Right atrium auricular region (tissue), 2 donors: ENCODE measurements at regions not wholly inside any gene's neighbourhood (a gene's known extent, or its start where the extent isn't known, plus 50 kb on each side); places are given as distances from the start of the nearest gene placed in this dataset.

Experiments used
- DNase-seq: peaks from one replicate; pipeline ENCODE4 v3.0.0-alpha.2; 2019; ENCODE audit warnings: low spot score
- H3K27ac ChIP-seq, 2 donors: fragments of 200-600 bp; sonication (generic); 1 replicate in 1 of 2; 2 replicates in 1 of 2; pipeline ENCODE4 v1.5.1; 2016 to 2019
- H3K27me3 ChIP-seq, 2 donors: fragments of 200-600 bp; sonication (generic); one replicate each; pipeline versions ENCODE4 v1.5.1 to v1.6.0; 2017 to 2019
- H3K36me3 ChIP-seq: fragments of 200-600 bp; sonication (generic); one replicate; pipeline ENCODE4 v1.5.1; 2016
- H3K4me1 ChIP-seq, 2 donors: fragments of 200-600 bp; sonication (generic); one replicate each; pipeline versions ENCODE4 v1.5.1 to v1.6.0; 2017 to 2019
- H3K4me3 ChIP-seq, 2 donors: fragments of 200-600 bp; sonication (generic); 1 replicate in 1 of 2; 2 replicates in 1 of 2; pipeline ENCODE4 v1.5.1; 2017 to 2019; ENCODE audit warnings: mild to moderate bottlenecking in 1 of 2, moderate library complexity in 1 of 2
- H3K9me3 ChIP-seq, 2 donors: fragments of 200-600 bp; sonication (generic); one replicate each; pipeline ENCODE4 v1.5.1; 2019
- CTCF ChIP-seq, 2 donors: fragments of 200-600 bp; sonication (generic); IDR thresholded peaks; one replicate each; pipeline ENCODE4 v1.5.1; 2019; ENCODE audit warnings: antibody characterized with exemption in 2 of 2

- Histone ChIP-seq H3K4me3 (no peak overlapping the region), H3K4me1 (peaks cover 0 to 4% of the 10 kb centered on the region in 2 donors), H3K27me3 (no peaks in the 10 kb centered on the region), H3K9me3 (no peaks in the 10 kb centered on the region), H3K27ac (no peak overlapping the region), H3K36me3 (no peaks in the 10 kb centered on the region)
- no peak for TF ChIP-seq CTCF (IDR thresholded peaks at IDR 0.05)
- no peak for DNase-seq
Observed at GRCh38 chr12:75662511-75663159, 151.2 kb upstream of the KRR1 start.

DNA sequence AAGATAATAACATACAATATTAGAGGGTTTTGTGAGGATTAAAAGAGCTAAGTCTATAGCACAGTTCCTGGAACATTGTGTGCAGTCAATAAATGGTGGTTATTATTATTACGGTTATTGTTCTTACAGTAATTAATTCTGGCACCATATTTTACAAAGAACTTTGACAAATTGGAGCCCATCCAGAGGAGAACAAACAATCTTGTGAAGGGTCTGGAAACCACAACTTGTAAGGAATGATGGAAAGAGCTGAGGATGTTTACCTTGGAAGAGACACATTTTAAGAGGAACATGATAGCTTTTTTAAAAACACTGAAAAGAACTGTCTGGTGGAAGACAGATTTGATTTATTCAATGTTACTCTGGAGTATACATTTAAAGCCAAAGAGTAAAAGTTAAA is 150.5 kb upstream of the KRR1 start:
- Histone ChIP-seq H3K9me3 (no peaks in the 10 kb centered on the region), H3K27ac (no peak overlapping the region), H3K4me1 (peaks cover 0 to 2% of the 10 kb centered on the region in 2 donors), H3K4me3 (no peak overlapping the region), H3K36me3 (no peaks in the 10 kb centered on the region), H3K27me3 (no peaks in the 10 kb centered on the region)
- TF ChIP-seq CTCF (IDR thresholded peaks at IDR 0.05), result no peak
- no peak for DNase-seq

- no peaks in the 10 kb centered on the region for H3K9me3 ChIP-seq
- H3K4me1 ChIP-seq, result no peaks in the 10 kb centered on the region
- H3K27ac ChIP-seq, result no peak overlapping the region
- H3K27me3 ChIP-seq, result no peaks in the 10 kb centered on the region
- H3K36me3 ChIP-seq, result no peaks in the 10 kb centered on the region
- no peak overlapping the region for H3K4me3 ChIP-seq
- no peak for TF ChIP-seq CTCF (IDR thresholded peaks at IDR 0.05)
- no peak for DNase-seq
Observed at GRCh38 chr12:75660805-75661404, 149.5 kb upstream of the KRR1 start.

DNA sequence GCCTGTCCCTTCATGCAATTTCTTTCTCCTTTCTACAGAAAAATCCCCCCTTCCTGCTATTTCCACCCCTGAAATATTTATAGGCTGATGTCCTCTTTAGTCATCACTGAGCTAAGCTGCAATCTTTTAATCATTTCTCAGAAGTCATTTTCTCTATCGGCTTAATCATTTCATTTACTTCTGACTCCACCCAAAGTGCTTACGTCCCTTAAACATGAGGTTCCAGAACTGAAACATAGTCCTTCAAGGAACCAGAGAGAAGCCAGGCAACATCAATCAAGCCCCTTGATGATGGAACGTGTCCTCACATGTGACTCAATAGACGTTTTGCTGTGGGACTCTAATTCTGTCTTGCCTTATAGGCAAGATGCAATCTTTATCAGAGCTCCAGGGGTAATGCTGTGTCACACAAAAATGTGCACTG is 148.7 kb upstream of the KRR1 start:
- Histone ChIP-seq H3K4me1 (no peaks in the 10 kb centered on the region), H3K27me3 (no peaks in the 10 kb centered on the region), H3K36me3 (no peaks in the 10 kb centered on the region), H3K4me3 (no peak overlapping the region), H3K9me3 (no peaks in the 10 kb centered on the region), H3K27ac (no peak overlapping the region)
- no peak for DNase-seq
- no peak for TF ChIP-seq CTCF (IDR thresholded peaks at IDR 0.05)

- H3K4me1 ChIP-seq, result no peaks in the 10 kb centered on the region
- no peaks in the 10 kb centered on the region for H3K36me3 ChIP-seq
- DNase-seq, result no peak
- H3K27me3 ChIP-seq, result no peaks in the 10 kb centered on the region
- no peak overlapping the region for H3K27ac ChIP-seq
- no peak overlapping the region for H3K4me3 ChIP-seq
- H3K9me3 ChIP-seq, result no peaks in the 10 kb centered on the region
- TF ChIP-seq CTCF (IDR thresholded peaks at IDR 0.05), result no peak
Observed at GRCh38 chr12:75658901-75659823, 147.8 kb upstream of the KRR1 start.
